Eye (tissue), 1 donor: ENCODE measurements at regions not wholly inside any gene's neighbourhood (a gene's known extent, or its start where the extent isn't known, plus 50 kb on each side); places are given as distances from the start of the nearest gene placed in this dataset.
A peak's percentile ranks its signal among the peaks of the same experiment; 100 is the strongest.
"Not testable (repeated sequence)": the region's sequence is repeated elsewhere in the genome, so short reads cannot be mapped to it uniquely, and the experiment has no call there.

Source experiments
- DNase-seq: peaks from one replicate; pipeline ENCODE4 v3.0.0-alpha.2; 2015

DNA sequence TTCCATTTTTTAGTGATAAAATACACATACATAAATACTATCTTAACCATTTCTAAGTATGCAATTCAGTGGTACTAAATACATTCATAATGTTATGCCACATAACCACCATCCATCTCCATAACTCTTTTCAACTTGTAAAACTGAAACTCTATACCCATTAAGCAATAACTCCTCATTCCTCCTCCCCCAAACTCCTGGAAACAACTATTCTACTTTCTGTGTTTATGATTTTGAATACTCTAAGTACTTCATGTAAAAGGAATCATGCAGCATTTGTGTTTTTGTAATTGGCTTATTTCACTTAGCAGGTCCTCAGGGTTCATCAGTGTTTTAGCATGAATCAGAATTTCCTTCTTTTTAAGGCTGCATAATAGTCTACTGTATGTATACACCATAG, 131.8 kb downstream of the TES start:
- no peak for DNase-seq

DNA sequence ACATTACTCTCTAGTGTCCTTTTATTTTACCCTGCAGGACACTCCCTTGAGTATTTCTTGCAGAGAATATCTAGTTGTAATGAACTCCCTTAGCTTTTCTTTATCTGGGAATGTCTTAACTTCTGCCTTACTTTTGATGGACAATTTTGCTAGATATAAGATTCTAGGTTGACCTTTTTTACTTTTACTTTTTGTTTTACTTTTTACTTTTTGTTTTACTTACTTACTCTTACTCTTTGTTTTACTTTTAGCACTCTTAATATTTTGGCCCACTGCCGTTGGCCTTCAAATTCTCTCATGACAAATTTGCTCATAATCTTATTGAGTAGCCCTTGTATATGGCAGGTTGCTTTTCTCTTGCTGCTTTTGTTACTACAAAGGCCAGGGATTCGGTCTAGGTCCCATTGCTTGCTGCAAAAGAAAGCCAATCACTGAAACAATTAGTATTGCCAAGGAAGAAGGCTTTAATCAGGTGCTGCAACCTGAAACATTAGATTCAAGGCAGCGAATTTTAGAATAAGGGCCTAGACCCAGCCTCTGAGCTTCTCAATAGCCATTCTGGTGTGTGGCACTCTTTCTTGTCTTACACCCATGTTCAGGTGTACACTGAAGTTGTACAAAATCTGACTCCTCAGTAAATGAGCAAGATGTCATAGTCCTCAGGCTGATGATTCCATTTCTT, 137.0 kb downstream of the TES start:
- DNase-seq = no peak

DNA sequence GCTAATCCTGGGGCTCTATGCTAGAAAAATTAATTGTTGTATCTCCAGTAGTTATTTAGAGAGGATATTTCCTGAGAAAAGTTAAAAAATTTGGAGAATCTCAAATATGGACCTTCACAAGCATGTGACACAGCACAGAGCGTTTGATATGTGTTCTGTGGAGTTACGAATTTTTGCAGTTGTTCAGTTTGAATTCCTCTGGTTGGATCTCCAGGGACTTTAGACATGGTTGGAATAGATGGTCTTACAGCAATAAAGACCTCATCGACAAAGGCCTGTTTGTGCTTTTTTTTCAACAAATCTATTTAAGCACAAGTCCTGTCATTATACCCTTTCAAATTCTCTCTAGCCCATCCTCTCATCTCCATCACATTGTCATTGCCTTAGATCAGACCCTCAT, 138.0 kb downstream of the TES start:
- no peak for DNase-seq

DNA sequence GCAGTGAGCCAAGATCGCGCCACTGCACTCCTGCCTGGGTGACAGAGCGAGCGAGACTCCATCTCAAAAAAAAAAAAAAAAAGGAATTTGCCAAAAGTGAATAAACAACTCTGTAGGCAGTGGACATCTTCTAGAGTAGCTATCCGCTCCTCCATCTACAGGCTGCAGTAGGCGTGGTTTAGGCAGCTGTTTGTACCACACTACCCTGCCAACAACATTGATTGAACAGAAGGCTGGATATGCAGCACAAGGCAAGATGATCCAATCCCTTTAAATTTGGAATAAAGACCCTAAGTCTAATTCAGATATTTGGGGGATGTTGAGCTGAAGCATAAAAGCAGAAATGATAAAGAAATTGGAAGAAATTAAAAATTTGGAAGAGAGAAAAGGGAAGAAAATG, 141.6 kb downstream of the TES start:
- no peak for DNase-seq

DNA sequence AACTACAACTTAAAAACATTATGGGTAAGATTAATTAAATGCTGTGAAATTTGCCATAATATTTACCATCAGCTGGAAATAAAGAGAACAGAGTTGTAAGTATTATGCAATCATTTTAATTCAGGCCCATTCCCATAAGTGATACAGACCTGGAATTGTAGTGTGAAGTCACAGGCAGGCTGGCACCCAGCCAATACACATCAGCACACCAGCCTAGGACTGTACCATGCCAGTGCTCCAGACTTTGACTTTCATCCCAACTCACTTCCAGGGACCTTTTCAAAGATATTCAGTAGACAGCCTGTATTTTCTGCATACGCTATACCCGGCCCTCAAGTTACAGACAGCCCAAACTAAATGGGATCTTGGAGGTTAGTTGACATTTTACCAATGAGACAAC, 143.3 kb downstream of the TES start:
- no peak for DNase-seq

DNA sequence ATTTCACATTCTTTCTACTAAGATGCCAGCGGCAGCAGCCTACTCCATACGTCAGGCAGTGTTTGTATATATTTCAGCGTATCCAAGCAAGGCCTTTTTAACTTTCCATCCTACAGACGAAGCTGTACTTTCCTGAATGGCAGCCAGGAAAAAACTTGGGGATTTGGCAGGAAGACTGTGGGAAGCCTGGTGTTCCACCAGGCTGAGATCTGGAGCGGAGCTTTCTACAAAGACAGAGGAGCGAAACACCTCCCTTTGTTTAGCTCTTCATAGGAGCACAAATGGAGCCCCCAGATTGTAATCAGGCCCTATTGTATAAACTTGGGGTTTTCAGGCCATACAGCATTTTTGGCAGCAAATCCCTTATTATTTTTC, 143.8 kb downstream of the TES start:
- DNase-seq = peak; percentile 87

DNA sequence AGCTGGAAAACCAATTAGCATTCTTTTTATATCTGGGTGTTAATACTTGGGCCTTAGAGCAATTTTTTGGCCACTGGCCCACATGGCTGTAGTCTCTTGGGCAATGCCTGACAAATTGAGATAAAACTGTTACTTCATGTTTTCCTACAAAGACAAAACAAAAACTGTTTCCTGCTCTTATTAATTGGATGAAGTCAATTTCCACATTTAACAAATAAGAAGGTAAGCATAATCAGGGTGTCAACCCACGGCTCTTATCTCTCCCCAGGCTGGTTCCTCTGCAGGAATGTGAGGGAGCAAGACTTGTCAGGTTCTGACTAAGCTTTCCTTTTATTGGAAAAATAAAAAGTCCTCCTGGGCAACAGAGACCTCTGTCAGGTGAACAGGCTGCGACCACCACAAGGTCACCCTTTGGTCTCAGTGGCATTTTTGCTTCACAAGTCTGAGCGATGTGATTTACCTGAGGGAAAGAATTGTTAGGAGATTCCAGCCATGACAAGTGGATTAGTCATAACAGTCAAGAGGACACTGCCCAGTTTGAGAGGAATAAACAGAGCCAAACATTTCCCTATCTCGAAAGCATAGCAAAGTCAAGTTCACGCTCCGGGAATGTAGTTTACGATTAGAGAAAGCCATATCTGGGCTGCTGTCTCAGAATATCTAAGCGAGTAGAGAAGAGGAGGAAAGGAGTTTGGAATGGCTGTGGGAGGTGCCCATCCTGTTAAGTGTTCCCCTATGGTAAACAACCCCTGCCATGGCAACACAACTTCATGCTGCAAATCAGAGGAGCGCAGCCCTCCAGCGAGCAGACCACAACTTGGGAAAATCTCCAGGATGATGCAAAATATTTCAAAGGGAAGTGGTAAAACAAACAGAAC, 144.4 kb downstream of the TES start:
- DNase-seq = peak; percentile 79

DNA sequence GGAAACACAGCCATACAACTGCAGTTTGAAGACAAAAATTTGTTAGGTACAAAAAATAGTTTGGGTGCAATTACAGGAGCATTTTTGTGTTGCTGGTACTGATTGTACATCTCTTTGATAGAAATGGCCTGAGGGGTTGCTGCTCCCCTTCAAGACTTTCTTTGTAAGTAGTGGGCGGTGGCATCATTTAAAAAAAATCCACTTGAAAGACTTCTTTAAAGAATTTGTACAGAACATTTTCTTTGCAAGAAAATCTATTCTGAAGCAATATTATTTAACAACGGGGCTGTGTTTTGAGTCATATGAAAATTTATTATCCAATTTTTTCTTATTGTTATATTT, 144.1 kb upstream of the CAV2 start:
- DNase-seq = no peak

DNA sequence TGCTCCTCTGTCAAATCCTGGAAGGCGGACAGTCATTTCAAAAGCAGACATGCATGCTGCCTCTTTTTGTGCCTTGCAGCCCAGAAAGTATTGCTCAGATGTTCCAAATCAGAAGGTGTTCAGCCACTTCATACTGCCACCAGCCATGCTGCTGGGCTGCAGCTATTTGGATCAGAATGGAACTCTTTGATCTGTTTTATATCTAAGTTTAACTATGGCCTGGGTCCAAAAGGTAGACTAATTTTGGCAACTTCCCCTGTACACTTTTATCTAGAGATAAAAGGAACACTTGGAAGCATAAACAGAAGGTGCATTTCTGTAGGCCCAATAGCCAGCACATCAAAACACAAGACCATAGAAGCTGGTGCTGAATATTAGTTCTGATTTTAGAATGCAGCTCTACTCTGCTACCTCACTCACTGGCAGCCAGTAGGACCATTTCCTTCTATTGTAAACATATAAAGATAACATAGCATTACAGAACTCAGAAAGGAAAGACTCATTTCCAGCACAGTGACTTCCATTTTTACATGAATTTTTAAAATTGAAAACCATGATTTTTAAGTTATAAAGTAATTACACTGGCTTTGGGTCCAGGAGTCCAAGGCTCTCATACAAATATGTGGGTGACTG, 143.1 kb upstream of the CAV2 start:
- no peak for DNase-seq

DNA sequence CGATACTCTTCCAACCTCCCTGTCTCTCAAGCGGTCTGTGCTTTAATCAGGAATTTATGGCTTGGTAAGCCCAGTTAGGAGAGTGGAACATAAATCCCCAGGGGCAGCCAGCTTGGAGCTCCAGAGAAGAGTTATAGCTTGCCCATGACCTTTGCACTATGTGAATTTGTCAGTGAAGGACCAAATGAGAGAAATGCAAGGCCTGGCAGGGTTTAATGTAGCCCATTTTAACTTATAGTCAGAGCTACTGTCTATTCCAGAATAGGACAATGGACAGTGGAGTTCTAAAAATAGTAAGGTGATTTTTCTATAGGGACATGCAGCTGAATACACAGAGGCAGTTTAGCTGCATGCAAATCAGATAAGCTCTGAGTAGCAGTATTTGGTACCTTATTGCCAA, 142.6 kb upstream of the CAV2 start:
- no peak for DNase-seq

DNA sequence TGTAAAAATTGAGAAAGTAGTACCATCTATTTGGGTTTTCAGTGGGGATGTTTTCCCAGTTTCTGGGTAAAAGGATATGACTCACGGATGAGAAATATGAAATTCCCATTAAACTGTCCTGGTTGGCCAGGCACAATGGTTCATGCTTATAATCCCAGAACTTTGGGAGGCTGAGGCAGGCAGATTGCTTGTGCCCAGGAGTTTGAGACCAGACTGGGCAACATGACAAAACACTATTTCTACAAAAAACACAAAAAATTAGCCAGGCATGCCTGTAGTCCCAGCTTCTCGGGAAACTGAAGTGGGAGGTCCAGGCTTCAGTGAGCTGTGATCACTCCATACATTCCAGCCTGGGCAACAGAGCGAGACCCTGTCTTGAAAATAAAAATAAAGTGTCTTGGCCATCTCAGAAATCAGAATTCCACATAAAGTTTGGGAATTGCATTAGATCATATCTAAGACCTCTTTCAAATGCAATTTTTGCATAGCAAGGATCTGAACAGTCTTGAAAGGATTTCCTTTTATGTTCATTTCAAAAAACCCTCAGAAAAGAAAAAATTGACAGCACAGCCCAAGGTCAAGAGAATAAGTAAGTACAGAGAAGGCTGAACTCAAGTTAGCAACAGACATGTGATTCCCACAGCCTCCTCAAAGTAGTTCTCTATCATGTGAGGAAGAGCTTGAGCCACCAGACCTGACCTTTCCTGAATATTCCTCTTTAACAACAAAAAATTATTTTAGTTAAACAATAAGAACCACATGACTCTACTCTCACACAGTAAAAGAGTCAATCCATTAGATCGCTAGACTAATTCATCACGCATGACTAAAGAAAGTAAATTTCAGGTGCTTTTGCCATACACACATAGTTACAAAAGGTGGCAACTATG, 141.5 kb upstream of the CAV2 start:
- DNase-seq = no peak

DNA sequence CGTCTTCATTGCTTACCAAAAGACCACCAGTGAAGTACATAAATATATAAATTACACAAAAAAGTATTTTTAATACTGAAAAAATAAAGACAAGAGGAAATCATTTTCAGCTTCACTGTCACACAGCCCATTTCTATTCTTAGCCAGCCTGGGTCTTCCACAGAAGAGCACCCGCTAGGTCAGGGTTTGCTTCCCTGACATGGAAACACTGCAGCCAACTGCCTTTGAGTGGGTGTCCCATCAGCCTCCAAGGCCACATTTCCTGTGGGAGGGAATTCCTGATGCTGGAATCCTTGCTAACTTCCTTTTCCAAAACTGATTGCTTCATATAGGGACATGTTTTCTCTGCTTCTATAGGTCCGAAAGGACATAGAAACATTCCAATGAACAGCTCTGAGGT, 137.8 kb upstream of the CAV2 start:
- DNase-seq = no peak

DNA sequence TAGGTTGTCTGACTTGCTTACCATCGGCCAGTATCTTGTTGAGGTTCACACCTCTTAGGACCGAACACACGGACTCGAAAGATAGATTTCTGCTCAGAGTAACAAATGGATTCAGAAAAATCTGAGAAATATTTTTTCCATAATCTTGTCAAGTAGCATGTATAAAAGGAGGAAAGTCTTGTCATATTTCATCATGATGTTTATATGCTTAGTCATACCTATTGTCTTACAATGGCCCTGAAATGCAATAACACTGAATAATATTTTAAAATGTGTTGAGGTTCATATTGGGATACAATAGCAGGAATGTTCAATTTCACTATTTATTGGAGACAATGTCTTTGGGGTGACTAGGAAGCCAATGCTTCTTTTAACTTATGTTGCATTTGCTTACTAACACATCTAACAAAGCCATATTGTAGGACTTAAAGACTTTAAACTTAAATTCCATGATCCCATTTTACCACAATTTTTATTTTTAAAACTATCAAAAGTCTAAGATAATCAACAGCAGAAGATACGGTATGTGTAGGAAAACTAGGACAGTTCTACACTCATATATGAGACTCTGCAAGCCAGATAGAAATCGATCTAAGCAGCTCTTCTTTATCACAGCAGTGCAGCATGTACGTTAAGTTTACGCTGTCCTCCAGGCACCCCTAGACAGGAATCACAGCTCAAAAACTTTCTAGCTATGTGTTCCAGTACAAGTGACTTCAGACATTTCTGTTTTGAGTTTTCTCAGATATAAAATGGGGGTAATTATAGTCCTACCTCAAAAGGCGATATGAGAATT, 135.7 kb upstream of the CAV2 start:
- no peak for DNase-seq

DNA sequence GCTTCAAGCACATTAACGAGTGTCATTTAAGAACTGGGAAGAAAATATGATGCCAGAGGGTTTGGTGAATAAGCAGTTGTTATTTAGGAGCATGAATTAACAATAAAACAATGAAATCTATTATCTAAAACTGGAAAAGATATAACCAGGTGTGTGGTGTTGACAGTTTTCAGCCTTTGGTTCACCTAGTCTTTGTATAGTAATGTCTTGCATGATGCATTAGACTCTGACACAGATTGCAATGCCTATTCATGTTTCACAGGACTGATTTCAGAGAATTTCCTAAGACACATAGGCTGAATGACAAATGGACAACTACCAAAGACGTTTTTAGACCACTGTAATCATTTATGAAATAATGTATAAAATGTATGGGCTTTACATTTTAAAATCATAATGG, 135.1 kb upstream of the CAV2 start:
- no peak for DNase-seq

DNA sequence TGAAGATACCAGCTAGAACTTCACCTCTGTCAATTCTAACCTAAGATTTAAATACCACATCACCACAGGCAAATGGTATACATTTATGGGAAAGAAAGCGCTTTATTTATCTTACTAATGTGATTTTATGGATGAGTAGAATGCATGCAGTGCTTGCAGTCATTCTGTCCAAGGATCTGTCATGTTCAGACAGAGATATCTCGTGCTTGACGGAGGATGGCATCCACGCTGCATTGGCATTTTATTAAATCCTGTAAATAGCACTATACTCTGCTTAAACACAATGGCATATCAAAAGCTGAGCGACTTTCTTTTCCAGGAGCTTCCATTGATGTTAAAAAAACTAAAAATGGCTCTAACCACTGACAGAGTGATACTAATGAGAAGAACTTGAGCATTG, 133.7 kb upstream of the CAV2 start:
- DNase-seq = peak; percentile 29

DNA sequence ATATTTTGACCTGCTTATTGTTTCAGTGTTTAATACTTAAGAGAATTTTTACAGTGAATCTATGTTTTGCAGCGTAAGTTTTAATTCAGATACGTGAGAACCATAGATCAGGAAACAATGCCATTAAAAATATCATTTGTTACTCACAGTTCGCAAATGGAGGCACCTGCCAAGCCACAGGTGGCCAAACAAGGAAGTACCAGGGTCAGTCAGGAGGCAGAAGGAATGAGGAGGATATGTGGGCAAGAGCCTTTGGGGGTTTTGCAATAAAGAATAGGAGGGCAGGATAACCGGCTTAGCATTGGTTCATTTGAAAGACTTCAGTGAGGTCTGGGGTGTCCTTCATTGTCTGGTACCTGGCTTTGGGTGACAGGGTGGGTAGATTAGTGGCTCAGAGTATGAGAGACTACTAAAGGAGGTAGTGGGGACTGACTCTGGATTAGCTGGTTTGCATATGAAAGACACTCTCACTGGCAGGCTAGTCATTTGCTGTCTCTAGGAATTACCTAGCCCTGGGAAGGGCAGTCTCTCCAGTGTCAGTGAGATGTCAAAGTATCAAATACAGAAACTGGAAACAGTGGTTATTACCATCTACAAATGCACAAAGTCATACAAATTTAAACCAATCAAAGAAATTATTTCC, 132.2 kb upstream of the CAV2 start:
- DNase-seq = no peak

DNA sequence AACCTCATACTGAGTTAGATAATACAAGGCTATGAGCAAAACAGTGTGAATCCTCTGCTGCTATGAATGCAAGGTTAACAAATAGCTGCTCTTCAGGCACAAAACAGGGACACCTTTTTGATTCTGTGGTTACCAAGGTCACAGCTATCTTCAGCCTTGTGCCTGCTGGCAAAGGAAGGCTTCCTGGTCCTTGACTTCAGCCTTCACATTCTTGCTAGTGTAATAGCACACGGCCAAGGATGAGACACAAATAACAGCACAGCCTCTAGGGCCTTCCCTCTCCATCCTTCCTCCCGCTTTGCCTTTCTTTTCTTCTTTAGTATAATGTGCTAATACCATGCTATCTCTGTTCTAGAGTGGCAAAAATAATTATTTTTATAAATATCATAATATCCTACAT, 130.6 kb upstream of the CAV2 start:
- DNase-seq = no peak

DNA sequence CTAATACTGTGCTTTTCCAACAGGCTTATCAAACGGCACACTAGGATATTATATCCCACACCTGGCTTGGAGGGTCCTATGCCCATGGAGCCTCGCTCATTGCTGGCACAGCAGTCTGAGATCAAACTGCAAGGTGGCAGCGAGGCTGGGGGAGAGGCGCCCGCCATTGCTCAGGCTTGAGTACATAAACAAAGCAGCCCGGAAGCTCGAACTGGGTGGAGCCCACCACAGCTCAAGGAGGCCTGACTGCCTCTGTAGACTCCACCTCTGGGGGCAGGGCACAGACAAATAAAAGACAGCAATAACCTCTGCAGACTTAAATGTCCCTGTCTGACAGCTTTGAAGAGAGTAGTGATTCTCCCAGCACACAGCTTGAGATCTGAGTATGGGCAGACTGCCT, 128.0 kb upstream of the CAV2 start:
- DNase-seq = not testable (repeated sequence)

DNA sequence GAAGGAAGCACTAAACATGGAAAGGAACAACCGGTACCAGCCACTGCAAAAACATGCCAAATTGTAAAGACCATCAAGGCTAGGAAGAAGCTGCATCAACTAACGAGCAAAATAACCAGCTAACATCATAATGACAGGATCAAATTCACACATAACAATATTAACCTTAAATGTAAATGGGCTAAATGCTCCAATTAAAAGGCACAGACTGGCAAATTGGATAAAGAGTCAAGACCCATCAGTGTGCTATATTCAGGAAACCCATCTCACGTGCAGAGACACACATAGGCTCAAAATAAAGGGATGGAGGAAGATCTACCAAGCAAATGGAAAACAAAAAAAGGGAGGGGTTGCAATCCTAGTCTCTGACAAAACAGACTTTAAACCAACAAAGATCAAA, 126.3 kb upstream of the CAV2 start:
- not testable (repeated sequence) for DNase-seq

DNA sequence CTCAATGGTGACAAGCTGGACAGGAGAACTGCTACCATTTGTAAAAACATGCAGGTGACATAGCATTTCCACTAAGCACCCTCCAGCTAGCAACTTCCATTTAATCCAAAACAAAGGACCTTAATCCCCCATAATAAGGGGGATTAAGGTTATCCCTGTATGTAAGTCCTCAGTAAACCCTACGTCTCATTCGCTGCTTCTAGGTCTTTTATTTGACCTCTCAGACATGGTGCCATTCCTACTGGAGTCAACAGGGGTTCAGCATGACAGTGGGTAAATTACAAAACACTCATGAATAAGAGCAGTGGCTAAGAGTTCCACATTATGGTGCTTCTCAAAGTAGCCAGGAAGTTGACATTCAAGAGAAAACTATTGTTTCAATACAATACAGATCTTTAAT, 121.8 kb upstream of the CAV2 start:
- no peak for DNase-seq

DNA sequence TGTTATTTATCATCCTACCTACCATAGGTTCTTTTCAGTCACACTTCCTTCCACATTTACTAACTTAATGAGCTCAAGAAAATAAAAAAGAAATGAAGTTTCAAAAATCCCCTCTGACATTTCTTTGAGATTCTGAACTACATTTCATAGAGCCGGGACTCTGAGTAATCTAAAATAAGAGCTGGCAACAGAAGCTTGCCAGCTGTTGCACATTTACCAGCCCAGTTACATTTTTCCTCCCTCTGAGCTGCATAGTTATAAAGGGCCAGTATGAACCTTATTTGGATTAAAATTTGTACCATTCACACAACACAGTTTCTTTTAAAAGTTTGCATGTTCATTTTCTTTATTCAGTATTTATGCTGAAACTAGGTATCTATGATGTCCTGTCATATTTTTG, 119.5 kb upstream of the CAV2 start:
- DNase-seq = no peak

DNA sequence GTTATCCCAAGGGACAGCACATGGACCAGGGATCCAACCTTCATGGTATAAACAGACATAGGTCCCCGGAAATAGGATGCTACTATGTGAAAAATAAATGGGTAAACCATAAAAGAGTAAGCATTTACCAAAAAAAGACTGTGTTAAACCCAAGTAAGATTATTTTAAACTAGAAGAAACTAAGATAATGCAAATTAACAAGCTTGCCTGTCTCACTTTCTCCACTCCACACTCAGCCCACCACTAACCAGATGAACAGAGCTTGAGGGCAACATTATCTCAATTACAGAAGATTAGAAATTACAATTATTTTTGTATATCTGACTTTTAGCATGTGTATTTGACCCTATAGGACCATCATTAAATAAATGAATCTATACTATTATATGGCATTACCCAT, 117.2 kb upstream of the CAV2 start:
- DNase-seq = no peak
